Lung (tissue), 11 donors: ENCODE measurements at regions not wholly inside any gene's neighbourhood (a gene's known extent, or its start where the extent isn't known, plus 50 kb on each side); places are given as distances from the start of the nearest gene placed in this dataset.

Experiments used
- ATAC-seq: fragments of 200-7000 bp; cut with Tn5 transposase; one replicate; pipeline ENCODE4 v1.9.1; 2020; ENCODE audit warnings: moderate number of reproducible peaks; ENCODE audit not compliant: insufficient read depth, low FRiP score
- DNase-seq, 3 donors: peaks; one replicate each; pipeline ENCODE4 v3.0.0-alpha.2; 2013 to 2017
- H3K27ac ChIP-seq, 2 donors: one replicate each; pipeline ENCODE4 v1.5.1; 2013; ENCODE audit warnings: mild to moderate bottlenecking in 2 of 2, moderate library complexity in 2 of 2, control low read depth in 1 of 2, inconsistent platforms in 1 of 2, low read depth in 1 of 2, low read length in 1 of 2
- H3K27me3 ChIP-seq, 3 donors: one replicate each; pipeline ENCODE4 v1.5.1; 2013; ENCODE audit warnings: low read length in 2 of 3; ENCODE audit not compliant: control insufficient read depth in 3 of 3, insufficient read depth in 3 of 3
- H3K36me3 ChIP-seq, 4 donors: one replicate each; pipeline ENCODE4 v1.5.1; 2013; ENCODE audit warnings: low read length in 4 of 4, mild to moderate bottlenecking in 1 of 4, moderate library complexity in 1 of 4; ENCODE audit not compliant: control insufficient read depth in 4 of 4, insufficient read depth in 4 of 4
- H3K4me1 ChIP-seq, 5 donors: one replicate each; pipeline ENCODE4 v1.5.1; 2013; ENCODE audit warnings: low read length in 5 of 5, mild to moderate bottlenecking in 2 of 5, moderate library complexity in 1 of 5; ENCODE audit not compliant: control insufficient read depth in 5 of 5, insufficient read depth in 5 of 5
- H3K4me3 ChIP-seq: one replicate; pipeline ENCODE4 v1.5.1; 2013; ENCODE audit warnings: mild to moderate bottlenecking, control low read depth, moderate library complexity
- H3K9ac ChIP-seq, 2 donors: one replicate each; pipeline ENCODE4 v1.5.1; 2013; ENCODE audit warnings: low read length in 2 of 2, control low read depth in 1 of 2; ENCODE audit not compliant: insufficient read depth in 1 of 2
- H3K9me3 ChIP-seq, 4 donors: one replicate each; pipeline ENCODE4 v1.5.1; 2013; ENCODE audit warnings: low read length in 3 of 4, mild to moderate bottlenecking in 1 of 4, moderate library complexity in 1 of 4; ENCODE audit not compliant: control insufficient read depth in 4 of 4, insufficient read depth in 3 of 4
- CTCF ChIP-seq: IDR thresholded peaks from 2 replicates; pipeline ENCODE4 v1.5.1; 2012; ENCODE audit warnings: mild to moderate bottlenecking; ENCODE audit errors: control extremely low read depth, extremely low read depth
- WGBS, 2 donors: extraction: QIAGEN DNeasy Blood & Tissue Kit; methylation state at CpG; one replicate each; pipeline ENCODE4 v1.1.7; 2013; 5-methylcytosine and 5-hydroxymethylcytosine counted together
- donor health status: control.
- donor health status: control.
- donor health status: Bipolar disorder and iron deficiency.
- donor health status: healthy.
- donor health status: DM: yes; HTN: yes; CAD: no.

DNA sequence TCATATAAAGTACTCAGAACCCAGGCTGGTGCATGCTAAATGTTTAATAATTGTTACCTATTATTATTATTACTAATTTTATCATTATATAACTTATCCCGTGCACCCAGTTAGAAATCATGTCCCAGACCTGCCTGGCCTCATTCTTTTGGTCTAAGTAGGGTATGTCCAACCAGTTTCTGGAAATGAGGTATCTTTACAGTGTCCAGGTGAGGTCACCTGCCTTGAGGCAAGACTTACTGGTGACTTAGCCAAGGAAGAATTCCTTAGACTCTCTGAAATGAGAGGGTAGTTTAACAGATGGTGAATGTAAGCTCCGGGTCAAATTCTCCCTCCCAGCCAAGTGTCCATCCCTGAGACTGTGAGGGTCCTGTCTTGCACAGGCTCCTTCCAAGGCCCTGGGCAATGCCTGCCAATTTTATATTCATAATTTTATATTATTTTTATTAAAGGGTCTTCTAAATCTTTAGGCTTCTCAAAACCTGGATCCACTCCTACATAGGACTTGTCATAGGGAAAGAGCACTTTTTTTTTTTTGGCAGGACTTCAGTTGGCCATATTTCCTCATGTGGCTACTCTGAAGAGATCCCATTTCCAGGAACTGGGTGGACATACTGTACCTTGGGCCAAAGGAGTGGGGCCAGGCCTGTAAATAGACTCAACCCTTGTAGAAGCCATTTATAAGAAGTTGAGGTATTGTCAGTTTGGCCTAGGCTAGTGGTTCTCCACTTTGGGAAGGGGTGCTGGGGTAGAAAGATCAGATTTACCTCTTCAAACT is 96.7 kb upstream of the KCNA3 start:
- TF ChIP-seq CTCF = no peak
- Histone ChIP-seq H3K4me1 (peaks cover 0 to 4% (median 0%) of the 10 kb centered on the region in 5 donors), H3K4me3 (no peak overlapping the region), H3K9me3 (peaks cover 0 to 2% (median 0%) of the 10 kb centered on the region in 4 donors), H3K27me3 (peaks cover 0 to 16% (median 3%) of the 10 kb centered on the region in 3 donors), H3K9ac (no peak overlapping the region), H3K27ac (no peak overlapping the region), H3K36me3 (no peaks in the 10 kb centered on the region)
- DNase-seq (no peak), ATAC-seq (no peak)
- 81 to 93% methylated on average over 2 of the region's 2 CpGs for WGBS, 2 donors

- Histone ChIP-seq H3K9me3 (peaks cover 0 to 2% (median 0%) of the 10 kb centered on the region in 4 donors), H3K4me1 (peaks cover 0 to 1% (median 0%) of the 10 kb centered on the region in 5 donors), H3K27me3 (peaks cover 0 to 10% (median 3%) of the 10 kb centered on the region in 3 donors), H3K9ac (no peak overlapping the region), H3K27ac (no peak overlapping the region), H3K36me3 (no peaks in the 10 kb centered on the region), H3K4me3 (no peak overlapping the region)
- no peak for TF ChIP-seq CTCF
- 67 to 84% methylated on average over 2 of the region's 2 CpGs for WGBS, 2 donors
- no peak for DNase-seq
- ATAC-seq = no peak
Measured at GRCh38 chr1:110770832-110771231, 96.1 kb upstream of the KCNA3 start.

DNA sequence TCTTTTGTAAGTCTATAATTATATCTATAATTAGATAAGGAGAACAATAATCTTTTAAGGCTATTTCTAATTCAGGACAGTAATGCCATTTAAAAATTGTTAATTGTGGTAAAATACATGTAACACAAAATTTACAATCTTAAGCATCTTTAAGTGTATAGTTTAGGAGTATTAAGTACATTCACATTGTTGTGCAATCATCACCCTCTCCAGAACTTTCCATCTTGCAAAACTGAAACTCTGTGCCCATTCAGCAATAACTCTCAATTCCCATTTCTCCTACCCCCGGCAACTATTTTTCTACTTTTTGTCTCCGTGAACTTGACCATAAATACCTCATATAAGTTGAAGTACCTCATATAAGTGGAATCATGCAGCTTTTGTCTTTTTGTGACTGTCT is 93.9 kb upstream of the KCNA3 start:
- no peak for ATAC-seq
- no peak for DNase-seq
- Histone ChIP-seq H3K36me3 (no peaks in the 10 kb centered on the region), H3K9ac (no peak overlapping the region), H3K27me3 (peaks cover 0 to 18% (median 3%) of the 10 kb centered on the region in 3 donors), H3K4me3 (no peak overlapping the region), H3K27ac (no peak overlapping the region), H3K4me1 (peaks cover 0 to 4% (median 0%) of the 10 kb centered on the region in 5 donors), H3K9me3 (peaks cover 0 to 2% (median 0%) of the 10 kb centered on the region in 4 donors)
- TF ChIP-seq CTCF = no peak
- WGBS, 2 donors = 26 to 38% methylated on average over 2 of the region's 2 CpGs
